IMR-90 (cell line): ENCODE measurements at regions not wholly inside any gene's neighbourhood (a gene's known extent, or its start where the extent isn't known, plus 50 kb on each side); places are given as distances from the start of the nearest gene placed in this dataset.

Experiments
- ATAC-seq: fragments of 200-7000 bp; cut with Tn5 transposase; 2 replicates; pipeline ENCODE4 v1.9.1; 2020; ENCODE audit warnings: low read depth, mild to moderate bottlenecking, moderate library complexity
- BruUV-seq: library from RNA; stranded (reverse); fragments of 400-500 nt; replicated peaks from 2 replicates; lab custom pipeline; 2021; lab: Mats Ljungman, UMichigan
- CTCF ChIA-PET: fragments of 300-600 bp; formaldehyde crosslinking; extraction: SDS; loops from one replicate; lab custom pipeline; 2021; ENCODE audit warnings: antibody characterized with exemption; lab: Yijun Ruan, JAX
- POLR2A ChIA-PET: fragments of 300-600 bp; sonication (Branson Sonifier 250); formaldehyde crosslinking; loops from one replicate; lab custom pipeline; 2022; ENCODE audit warnings: antibody characterized with exemption; ENCODE audit not compliant: unreplicated experiment; lab: Charles Lee
- DNase-seq: peaks from one replicate; pipeline ENCODE4 v3.0.0; 2013
- H2AFZ ChIP-seq: replicated peaks from 2 replicates; pipeline ENCODE3; 2013; ENCODE audit warnings: low read length, mild to moderate bottlenecking; ENCODE audit not compliant: poor library complexity
- H2AK5ac ChIP-seq: 2 replicates; pipeline ENCODE4 v1.6.1; 2013; ENCODE audit warnings: low read depth, low read length, inconsistent platforms
- H2AK9ac ChIP-seq: replicated peaks from 2 replicates; pipeline ENCODE3; 2013; ENCODE audit warnings: mild to moderate bottlenecking, low read depth, low read length, moderate library complexity; ENCODE audit not compliant: poor library complexity
- H2BK120ac ChIP-seq: 2 replicates; pipeline ENCODE4 v1.6.1; 2013; ENCODE audit warnings: low read depth, low read length, inconsistent platforms
- H2BK15ac ChIP-seq: 3 replicates; pipeline ENCODE4 v1.6.1; 2013; ENCODE audit warnings: low read depth, low read length, inconsistent platforms
- H2BK20ac ChIP-seq: 2 replicates; pipeline ENCODE4 v1.6.1; 2013; ENCODE audit warnings: low read depth, mild to moderate bottlenecking, inconsistent platforms, low read length, moderate library complexity
- H2BK5ac ChIP-seq: 2 replicates; pipeline ENCODE4 v1.6.1; 2013; ENCODE audit warnings: mild to moderate bottlenecking, low read depth, low read length, inconsistent platforms; ENCODE audit not compliant: poor library complexity, severe bottlenecking
- H3K14ac ChIP-seq: replicated peaks from 2 replicates; pipeline ENCODE4 v1.6.1; 2013; ENCODE audit warnings: low read depth, low read length, inconsistent platforms
- H3K18ac ChIP-seq: 2 replicates; pipeline ENCODE4 v1.6.1; 2013; ENCODE audit warnings: low read depth, low read length, control low read depth
- H3K23ac ChIP-seq: 2 replicates; pipeline ENCODE4 v1.6.1; 2013; ENCODE audit warnings: low read depth, low read length, inconsistent platforms
- H3K27ac ChIP-seq: 2 replicates; pipeline ENCODE4 v1.5.1; 2013; ENCODE audit warnings: mild to moderate bottlenecking, control low read depth, low read length; ENCODE audit not compliant: insufficient read depth
- H3K27me3 ChIP-seq: 2 replicates; pipeline ENCODE4 v1.6.1; 2013; ENCODE audit warnings: low read length; ENCODE audit not compliant: control insufficient read depth, insufficient read depth
- H3K36me3 ChIP-seq: 2 replicates; pipeline ENCODE4 v1.6.1; 2013; ENCODE audit warnings: low read length, mixed read lengths; ENCODE audit not compliant: control insufficient read depth, insufficient read depth
- H3K4ac ChIP-seq: 2 replicates; pipeline ENCODE4 v1.6.1; 2013; ENCODE audit warnings: low read depth, low read length, inconsistent platforms
- H3K4me1 ChIP-seq: 2 replicates; pipeline ENCODE4 v1.6.1; 2013; ENCODE audit warnings: low read length, mixed read lengths; ENCODE audit not compliant: control insufficient read depth, insufficient read depth
- H3K4me2 ChIP-seq: 2 replicates; pipeline ENCODE4 v1.6.1; 2013; ENCODE audit warnings: low read depth, mild to moderate bottlenecking, control low read depth, low read length, moderate library complexity
- H3K4me3 ChIP-seq: 2 replicates; pipeline ENCODE4 v1.5.1; 2013; ENCODE audit warnings: low read depth, mild to moderate bottlenecking, control low read depth, low read length, moderate library complexity; ENCODE audit not compliant: insufficient read depth
- H3K56ac ChIP-seq: 2 replicates; pipeline ENCODE4 v1.6.1; 2013; ENCODE audit warnings: low read length, inconsistent platforms; ENCODE audit not compliant: insufficient read depth; ENCODE audit errors: extremely low read depth
- H3K79me1 ChIP-seq, 2 experiments: 2 replicates each; pipeline ENCODE4 v1.6.1; 2013; ENCODE audit warnings: low read length in 2 of 2, inconsistent platforms in 1 of 2, low read depth in 1 of 2
- H3K9ac ChIP-seq: 2 replicates; pipeline ENCODE4 v1.6.1; 2013; ENCODE audit warnings: low read depth, low read length, control low read depth
- H3K9me1 ChIP-seq: 2 replicates; pipeline ENCODE4 v1.6.1; 2013; ENCODE audit warnings: low read length, inconsistent platforms; ENCODE audit not compliant: insufficient read depth
- H3K9me3 ChIP-seq: 2 replicates; pipeline ENCODE4 v1.6.1; 2013; ENCODE audit warnings: low read length; ENCODE audit not compliant: control insufficient read depth, insufficient read depth
- H4K20me1 ChIP-seq: 2 replicates; pipeline ENCODE4 v1.6.1; 2013; ENCODE audit warnings: low read length, inconsistent platforms; ENCODE audit not compliant: insufficient read depth
- H4K5ac ChIP-seq: 2 replicates; pipeline ENCODE4 v1.6.1; 2013; ENCODE audit warnings: mild to moderate bottlenecking, low read depth, low read length, control low read depth
- H4K8ac ChIP-seq, 2 experiments: 2 replicates each; pipeline ENCODE4 v1.6.1; 2013; ENCODE audit warnings: low read depth in 2 of 2, low read length in 2 of 2, control low read depth in 1 of 2, inconsistent platforms in 1 of 2
- H4K91ac ChIP-seq: 2 replicates; pipeline ENCODE4 v1.6.1; 2013; ENCODE audit warnings: low read depth, low read length, inconsistent platforms; ENCODE audit not compliant: insufficient read depth
- BHLHE40 ChIP-seq: fragments of 150-350 bp; IDR thresholded peaks from 2 replicates; pipeline ENCODE4 v1.6.1; 2016; ENCODE audit warnings: mild to moderate bottlenecking, low read depth, low read length
- CEBPB ChIP-seq: IDR thresholded peaks from 2 replicates; pipeline ENCODE4 v1.6.1; 2012; ENCODE audit warnings: low read depth, low read length, improper control_type of control experiment
- CHD1 ChIP-seq: IDR thresholded peaks from 2 replicates; pipeline ENCODE4 v1.6.1; 2012; ENCODE audit warnings: low read depth, low read length, improper control_type of control experiment
- CTCF ChIP-seq: conservative IDR thresholded peaks from 2 replicates; pipeline ENCODE4 v1.5.1; 2012; ENCODE audit warnings: mild to moderate bottlenecking, low read depth, low read length, improper control_type of control experiment
- ELK1 ChIP-seq: fragments of 150-350 bp; IDR thresholded peaks from 2 replicates; pipeline ENCODE4 v1.6.1; 2016; ENCODE audit warnings: low read depth, mild to moderate bottlenecking, low read length, moderate library complexity, borderline replicate concordance
- FOS ChIP-seq: fragments of 150-350 bp; IDR thresholded peaks from 2 replicates; pipeline ENCODE4 v1.6.1; 2016; ENCODE audit warnings: low read depth, low read length
- MAFK ChIP-seq: IDR thresholded peaks from 2 replicates; pipeline ENCODE4 v1.6.1; 2012; ENCODE audit warnings: low read depth, low read length, improper control_type of control experiment
- MAZ ChIP-seq: IDR thresholded peaks from 2 replicates; pipeline ENCODE4 v1.6.1; 2012; ENCODE audit warnings: low read depth, mild to moderate bottlenecking, low read length, improper control_type of control experiment, moderate library complexity, borderline replicate concordance
- MXI1 ChIP-seq: IDR thresholded peaks from 2 replicates; pipeline ENCODE4 v1.6.1; 2012; ENCODE audit warnings: low read depth, mild to moderate bottlenecking, low read length, moderate library complexity, borderline replicate concordance
- NFE2L2 ChIP-seq: fragments of 150-350 bp; IDR thresholded peaks from 2 replicates; pipeline ENCODE4 v1.6.1; 2016; ENCODE audit warnings: low read depth, mild to moderate bottlenecking, low read length
- POLR2A ChIP-seq: IDR thresholded peaks from 2 replicates; pipeline ENCODE4 v1.6.1; 2012; ENCODE audit warnings: mild to moderate bottlenecking, low read depth, low read length
- RAD21 ChIP-seq: IDR thresholded peaks from 2 replicates; pipeline ENCODE4 v1.6.1; 2012; ENCODE audit warnings: low read length, improper control_type of control experiment
- RCOR1 ChIP-seq: IDR thresholded peaks from 2 replicates; pipeline ENCODE4 v1.6.1; 2012; ENCODE audit warnings: mild to moderate bottlenecking, low read length, improper control_type of control experiment; ENCODE audit not compliant: insufficient replicate concordance
- RFX5 ChIP-seq: IDR thresholded peaks from 2 replicates; pipeline ENCODE4 v1.8.0; 2012; ENCODE audit warnings: low read depth, mild to moderate bottlenecking, low read length, moderate library complexity
- SMC3 ChIP-seq: fragments of 150-350 bp; IDR thresholded peaks from 2 replicates; pipeline ENCODE4 v1.6.1; 2016; ENCODE audit warnings: low read depth, mild to moderate bottlenecking, antibody characterized with exemption, low read length, moderate library complexity
- USF2 ChIP-seq: fragments of 150-350 bp; IDR thresholded peaks from 2 replicates; pipeline ENCODE4 v1.6.1; 2017; ENCODE audit warnings: mild to moderate bottlenecking, antibody characterized with exemption, low read length, low read depth
- WGBS, 2 experiments: methylation state at CpG; one replicate each; pipeline versions ENCODE4 v1.1.5 to v1.1.7; 2013; ENCODE audit warnings: missing lambda C conversion rate in 2 of 2; ENCODE audit not compliant: insufficient read length in 1 of 2; ENCODE audit errors: extremely low coverage in 2 of 2; 5-methylcytosine and 5-hydroxymethylcytosine counted together
- dilution Hi-C: fragments of 300-500 bp; cut with HindIII; formaldehyde crosslinking; loops from one replicate; pipeline ENCODE4 v1.14.3; 2018; ENCODE audit warnings: low sequenced_read_pairs; ENCODE audit not compliant: unreplicated experiment
- in situ Hi-C: fragments of 300-500 bp; cut with MboI; formaldehyde crosslinking; loops from 3 replicates; pipeline ENCODE4 v1.14.3; 2019; ENCODE audit warnings: low sequenced_read_pairs, inconsistent platforms, mixed read lengths
- intact Hi-C: fragments of 100-400 bp; cut with micrococcal nuclease; formaldehyde crosslinking; loops from 2 replicates; pipeline ENCODE4 v1.10.0; 2022

GRCh38 chr5:126184474-126184873 is 238.7 kb upstream of the GRAMD2B start:
- Histone ChIP-seq H4K20me1 (no peaks in the 10 kb centered on the region), H2BK20ac (no peak overlapping the region), H4K91ac (no peak overlapping the region), H3K4me1 (no peaks in the 10 kb centered on the region), H3K4me2 (no peak overlapping the region), H3K14ac (no peak overlapping the region), H3K36me3 (no peaks in the 10 kb centered on the region), H3K27me3 (no peaks in the 10 kb centered on the region), H2AK5ac (no peak overlapping the region), H3K23ac (no peak overlapping the region), H4K8ac (no peak overlapping the region), H3K18ac (no peak overlapping the region), H3K4me3 (no peak overlapping the region), H4K5ac (no peak overlapping the region), H3K27ac (no peak overlapping the region), H3K79me1 (no peaks in the 10 kb centered on the region), H3K56ac (no peak overlapping the region), H2BK5ac (no peak overlapping the region), H2AK9ac (no peak overlapping the region), H2AFZ (no peak overlapping the region), H3K9me3 (no peaks in the 10 kb centered on the region), H3K9me1 (no peaks in the 10 kb centered on the region), H3K4ac (no peak overlapping the region), H3K9ac (no peak overlapping the region), H2BK15ac (no peak overlapping the region), H2BK120ac (no peak overlapping the region)
- intact Hi-C loops (no loop called here), in situ Hi-C loops (no loop called here), dilution Hi-C loops (no loop called here)
- TF ChIP-seq USF2 (no peak), MAFK (no peak), ELK1 (no peak), FOS (no peak), RAD21 (no peak), MXI1 (no peak), RCOR1 (no peak), RFX5 (no peak), NFE2L2 (no peak), POLR2A (no peak), CHD1 (no peak), CEBPB (no peak), SMC3 (no peak), CTCF (no peak), BHLHE40 (no peak), MAZ (no peak)
- CTCF ChIA-PET = interaction anchor here (1.2 kb wide), 1 partner anchor 10 kb away, joined by 8 read pairs; no protein-coding TSS in a partner anchor
- no CpG with 5 or more reads among the region's 1 CpG for WGBS, 2 experiments
- ATAC-seq (no peak), DNase-seq (no peak)
- no TSS peak for BruUV-seq
- POLR2A ChIA-PET = interaction anchor here (0.7 kb wide), 1 partner anchor 11 kb away, joined by 3 read pairs; no protein-coding TSS in a partner anchor
